Omental fat pad (tissue), 3 donors: ENCODE measurements at regions not wholly inside any gene's neighbourhood (a gene's known extent, or its start where the extent isn't known, plus 50 kb on each side); places are given as distances from the start of the nearest gene placed in this dataset.

Experiments used
- ATAC-seq: fragments of 150-250 bp; one replicate; pipeline ENCODE4 v1.9.1; 2016; ENCODE audit warnings: mild to moderate bottlenecking, moderate library complexity; ENCODE audit not compliant: low FRiP score
- DNase-seq: peaks from one replicate; pipeline ENCODE4 v3.0.0-alpha.2; 2019; ENCODE audit warnings: low spot score
- CTCF ChIP-seq, 3 donors: fragments of 450-650 bp; IDR thresholded peaks; one replicate each; pipeline ENCODE4 v1.5.1; 2016 to 2017; ENCODE audit warnings: antibody characterized with exemption in 3 of 3, mild to moderate bottlenecking in 3 of 3, moderate library complexity in 2 of 3

DNA sequence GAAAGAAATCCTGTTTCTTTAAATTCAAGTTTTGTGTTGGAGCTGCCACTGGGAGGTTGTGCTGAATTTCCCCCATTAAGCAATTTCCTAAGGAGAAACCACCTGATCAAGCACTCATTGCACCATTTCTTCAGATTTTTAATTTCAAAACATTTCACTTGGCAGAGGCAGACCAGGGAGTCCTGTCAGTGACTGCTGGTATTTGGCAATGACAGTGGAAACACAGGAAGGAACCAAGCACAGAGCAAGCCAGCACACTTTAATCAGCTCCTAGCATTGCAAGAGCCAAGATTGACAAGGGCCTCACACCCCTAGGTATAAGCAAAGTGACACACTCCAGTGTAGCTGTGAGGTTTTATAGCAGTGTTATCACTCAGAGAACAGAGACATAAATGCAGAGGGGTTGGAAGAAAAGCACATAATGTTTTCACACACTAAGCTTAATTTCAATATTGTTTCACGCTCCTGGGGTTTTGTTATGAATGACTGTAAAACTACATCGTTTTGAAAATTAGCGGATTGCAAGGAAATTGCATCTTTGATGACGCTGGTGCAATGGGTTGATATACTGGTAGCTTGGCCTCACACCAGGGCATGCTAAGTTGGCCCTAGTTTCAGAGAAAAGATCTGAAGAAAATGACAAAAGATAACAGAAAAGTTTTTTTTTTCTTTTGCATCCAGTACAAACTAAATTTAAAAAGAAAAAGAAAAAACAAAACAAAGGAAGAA lies 768.4 kb downstream of the TFAP2A start:
- ATAC-seq (peak; percentile 93), DNase-seq (no peak)
- TF ChIP-seq CTCF (IDR thresholded peaks at IDR 0.05): no peak

DNA sequence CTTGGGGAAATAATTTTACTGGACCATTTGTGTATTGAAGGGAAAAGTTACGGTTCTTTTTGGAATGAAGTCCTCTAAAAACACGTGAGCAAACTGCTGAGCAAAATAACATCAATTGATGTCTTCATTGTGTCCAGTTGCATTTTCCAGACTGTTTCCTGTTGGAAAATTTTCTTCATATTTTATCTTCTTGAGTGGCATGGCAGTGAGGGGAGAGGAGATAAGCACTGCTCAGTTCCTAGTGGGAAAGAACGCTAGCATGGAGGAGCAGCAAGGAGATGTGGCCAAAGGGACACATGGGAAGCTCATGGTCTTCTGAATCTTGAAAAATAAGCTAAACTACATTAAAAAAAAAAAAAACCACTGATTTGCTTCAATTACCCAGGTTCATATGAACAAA lies 776.0 kb downstream of the TFAP2A start:
- ATAC-seq (no peak), DNase-seq (no peak)
- TF ChIP-seq CTCF (IDR thresholded peaks at IDR 0.05): no peak

- DNase-seq: no peak
- ATAC-seq: no peak
- no peak for TF ChIP-seq CTCF (IDR thresholded peaks at IDR 0.05)
Measured at GRCh38 chr6:9634776-9635175, 780.1 kb downstream of the TFAP2A start.

DNA sequence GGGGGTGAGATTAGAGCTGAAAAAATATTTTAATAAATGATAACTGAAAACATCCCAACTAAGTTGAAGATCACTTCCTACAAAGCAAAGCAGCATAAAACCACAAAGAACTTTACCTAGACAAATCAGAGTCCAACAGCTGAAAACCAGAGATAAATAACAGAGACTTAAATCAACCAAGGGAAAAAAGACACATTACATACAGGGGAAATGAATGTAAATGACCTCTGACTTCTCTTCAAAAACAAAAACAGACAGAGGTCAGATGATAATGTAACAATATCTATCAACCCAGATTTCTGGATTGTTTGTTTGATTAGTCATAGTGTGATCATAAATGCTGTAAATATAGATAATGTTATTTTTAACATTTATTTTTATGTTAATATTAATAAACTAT lies 782.8 kb downstream of the TFAP2A start:
- DNase-seq: no peak
- TF ChIP-seq CTCF (IDR thresholded peaks at IDR 0.05): no peak
- ATAC-seq: no peak

DNA sequence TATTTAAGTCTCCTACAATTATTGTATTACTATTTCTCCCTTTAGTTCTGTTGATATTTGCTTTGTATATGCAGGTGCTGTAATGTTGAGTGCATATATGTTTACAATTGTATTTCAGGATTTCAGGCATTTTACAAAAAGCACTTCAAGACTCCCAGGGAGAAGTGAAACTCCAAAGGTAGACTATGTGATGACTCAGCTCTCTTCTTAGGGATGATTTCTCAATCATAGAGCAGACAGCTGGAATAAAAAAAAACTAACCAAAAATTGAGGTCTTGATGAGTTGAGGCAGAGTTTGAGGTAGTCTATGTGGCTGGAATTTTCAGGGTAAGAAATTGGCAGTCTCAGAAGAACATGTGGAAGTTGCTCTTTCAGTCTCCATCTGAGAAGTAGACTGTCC lies 786.1 kb downstream of the TFAP2A start:
- ATAC-seq (no peak), DNase-seq (no peak)
- no peak for TF ChIP-seq CTCF (IDR thresholded peaks at IDR 0.05)

GRCh38 chr6:9627916-9628315 lies 787.0 kb downstream of the TFAP2A start:
- no peak for TF ChIP-seq CTCF (IDR thresholded peaks at IDR 0.05)
- DNase-seq (no peak), ATAC-seq (no peak)

DNA sequence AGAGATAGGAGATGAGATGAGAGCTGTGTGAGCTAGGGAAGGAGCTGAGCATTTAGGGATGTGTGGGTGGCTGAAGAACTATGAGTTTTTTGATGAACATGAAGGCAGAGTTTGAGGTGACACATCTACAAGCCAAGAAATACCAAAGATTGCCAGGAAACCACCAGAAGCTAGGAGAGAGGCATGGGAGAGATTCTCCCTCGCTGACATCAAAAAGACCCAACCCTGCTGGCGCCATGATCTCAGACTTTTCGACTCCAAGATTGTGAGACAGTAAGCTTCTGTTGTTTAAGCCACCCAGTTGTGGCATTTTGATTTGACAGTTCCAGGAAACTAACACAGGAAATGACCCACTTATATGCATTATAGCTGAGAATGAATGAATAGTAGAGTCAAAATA lies 790.9 kb downstream of the TFAP2A start:
- ATAC-seq (no peak), DNase-seq (no peak)
- no peak for TF ChIP-seq CTCF (IDR thresholded peaks at IDR 0.05)
